ENCODE measurements at regions not wholly inside any gene's neighbourhood (a gene's known extent, or its start where the extent isn't known, plus 50 kb on each side); places are given as distances from the start of the nearest gene placed in this dataset.

GRCh38 chr1:177863796-177864195 is 106.1 kb downstream of the SEC16B start:
- no peaks in the 10 kb centered on the region for H3K4me1 ChIP-seq (ENCODE audit: low read depth, poor library complexity, severe bottlenecking)
- no peak overlapping the region for H3K27ac ChIP-seq
- no peaks in the 10 kb centered on the region for H4K20me1 ChIP-seq (ENCODE audit: insufficient read depth)
- no peaks in the 10 kb centered on the region for H3K79me2 ChIP-seq (ENCODE audit: insufficient read depth, low read depth)
- H3K27me3 ChIP-seq (ENCODE audit: insufficient read depth, low read depth) = no peaks in the 10 kb centered on the region
- no peak overlapping the region for H3K9ac ChIP-seq
- H2AFZ ChIP-seq (ENCODE audit: low read depth) = no peak overlapping the region
- TF ChIP-seq CTCF (conservative IDR thresholded peaks at IDR 0.05; ENCODE audit: low read depth, low read length) = no peak
- no peaks in the 10 kb centered on the region for H3K36me3 ChIP-seq (ENCODE audit: insufficient read depth)
- H3K4me2 ChIP-seq = no peak overlapping the region
- no peak overlapping the region for H3K4me3 ChIP-seq (IDR thresholded peaks at IDR 0.05; ENCODE audit: insufficient read depth, low read depth, low read length)

- Histone ChIP-seq H3K4me2 (no peak overlapping the region), H3K79me2 (ENCODE audit: insufficient read depth, low read depth) (no peaks in the 10 kb centered on the region), H2AFZ (ENCODE audit: low read depth) (no peak overlapping the region), H4K20me1 (ENCODE audit: insufficient read depth) (no peaks in the 10 kb centered on the region), H3K9ac (no peak overlapping the region), H3K4me3 (IDR thresholded peaks at IDR 0.05; ENCODE audit: insufficient read depth, low read depth, low read length) (no peak overlapping the region), H3K27me3 (ENCODE audit: insufficient read depth, low read depth) (no peaks in the 10 kb centered on the region), H3K27ac (no peak overlapping the region), H3K36me3 (ENCODE audit: insufficient read depth) (no peaks in the 10 kb centered on the region), H3K4me1 (ENCODE audit: low read depth, poor library complexity, severe bottlenecking) (no peaks in the 10 kb centered on the region)
- TF ChIP-seq CTCF (conservative IDR thresholded peaks at IDR 0.05; ENCODE audit: low read depth, low read length) = no peak
Measured at GRCh38 chr1:177862916-177863315, 106.9 kb downstream of the SEC16B start.

GRCh38 chr1:177859572-177859971 is 110.3 kb downstream of the SEC16B start:
- Histone ChIP-seq H2AFZ (ENCODE audit: low read depth) (no peak overlapping the region), H3K4me1 (ENCODE audit: low read depth, poor library complexity, severe bottlenecking) (no peaks in the 10 kb centered on the region), H4K20me1 (ENCODE audit: insufficient read depth) (no peaks in the 10 kb centered on the region), H3K27ac (no peak overlapping the region), H3K36me3 (ENCODE audit: insufficient read depth) (no peaks in the 10 kb centered on the region), H3K79me2 (ENCODE audit: insufficient read depth, low read depth) (no peaks in the 10 kb centered on the region), H3K4me2 (no peak overlapping the region), H3K4me3 (IDR thresholded peaks at IDR 0.05; ENCODE audit: insufficient read depth, low read depth, low read length) (no peak overlapping the region), H3K27me3 (ENCODE audit: insufficient read depth, low read depth) (no peaks in the 10 kb centered on the region), H3K9ac (no peak overlapping the region)
- no peak for TF ChIP-seq CTCF (conservative IDR thresholded peaks at IDR 0.05; ENCODE audit: low read depth, low read length)

- H3K27ac ChIP-seq = no peak overlapping the region
- no peak overlapping the region for H3K4me2 ChIP-seq
- no peak overlapping the region for H3K9ac ChIP-seq
- no peaks in the 10 kb centered on the region for H4K20me1 ChIP-seq (ENCODE audit: insufficient read depth)
- no peak for TF ChIP-seq CTCF (conservative IDR thresholded peaks at IDR 0.05; ENCODE audit: low read depth, low read length)
- H2AFZ ChIP-seq (ENCODE audit: low read depth) = no peak overlapping the region
- H3K4me1 ChIP-seq (ENCODE audit: low read depth, poor library complexity, severe bottlenecking) = no peaks in the 10 kb centered on the region
- no peaks in the 10 kb centered on the region for H3K27me3 ChIP-seq (ENCODE audit: insufficient read depth, low read depth)
- H3K36me3 ChIP-seq (ENCODE audit: insufficient read depth) = no peaks in the 10 kb centered on the region
- H3K4me3 ChIP-seq (IDR thresholded peaks at IDR 0.05; ENCODE audit: insufficient read depth, low read depth, low read length) = no peak overlapping the region
- H3K79me2 ChIP-seq (ENCODE audit: insufficient read depth, low read depth) = no peaks in the 10 kb centered on the region
Measured at GRCh38 chr1:177858332-177858821, 111.5 kb downstream of the SEC16B start.
